ENCODE measurements at regions not wholly inside any gene's neighbourhood (a gene's known extent, or its start where the extent isn't known, plus 50 kb on each side); places are given as distances from the start of the nearest gene placed in this dataset.
A peak's percentile ranks its signal among the peaks of the same experiment; 100 is the strongest.

DNA sequence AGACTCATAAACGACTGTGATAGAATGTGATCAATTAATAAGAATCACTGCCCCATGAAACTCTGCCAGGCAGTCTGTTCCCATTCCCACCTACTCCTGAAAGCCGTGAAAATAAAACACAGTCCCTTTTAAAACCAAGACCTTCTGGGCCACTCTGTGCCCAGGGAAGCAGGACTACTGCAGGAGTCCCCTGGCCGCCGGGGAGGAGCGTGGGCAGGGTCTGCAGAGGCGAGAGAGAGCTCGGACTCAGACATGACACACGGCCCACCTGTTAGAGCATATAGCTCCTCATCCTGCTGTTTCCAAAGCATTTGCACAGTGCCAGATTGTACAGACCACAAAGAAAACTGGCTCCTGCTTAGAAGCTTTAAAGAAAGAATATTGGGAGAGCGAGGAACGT lies 400.5 kb downstream of the SHANK2 start:
- Histone ChIP-seq H3K9me3 (replicated peaks in 1 of 2; ENCODE audit: control insufficient read depth in 2 of 2, insufficient read depth in 1 of 2, low read depth in 1 of 2, low read length in 2 of 2) (no peaks in the 10 kb centered on the region), H3K23ac (ENCODE audit: low read depth, low read length, poor library complexity) (no peak overlapping the region), H2AFZ (ENCODE audit: low read length) (no peak overlapping the region), H3K4me3 (ENCODE audit: low read length in 2 of 2) (no peak overlapping the region), H2BK15ac (ENCODE audit: low read length) (no peak overlapping the region), H3K4me1 (ENCODE audit: control insufficient read depth in 2 of 2, insufficient read depth in 1 of 2, low read depth in 1 of 2, low read length in 2 of 2) (peaks cover 0 to 1% of the 10 kb centered on the region in 2 donors), H2BK120ac (ENCODE audit: low read depth, low read length) (no peak overlapping the region), H3K14ac (ENCODE audit: low read length) (no peak overlapping the region), H2BK12ac (ENCODE audit: low read length) (no peak overlapping the region), H4K91ac (ENCODE audit: low read depth, low read length, poor library complexity) (no peak overlapping the region), H3K4ac (ENCODE audit: low read length) (no peak overlapping the region), H3K36me3 (replicated peaks in 1 of 2; ENCODE audit: control insufficient read depth in 2 of 2, insufficient read depth in 2 of 2, low read length in 2 of 2) (no peaks in the 10 kb centered on the region), H3K9ac (ENCODE audit: low read depth, low read length, poor library complexity) (no peak overlapping the region), H2AK5ac (ENCODE audit: low read depth, low read length) (peak overlapping the region; percentile 25), H3K79me1 (ENCODE audit: low read depth, low read length) (no peaks in the 10 kb centered on the region), H4K8ac (ENCODE audit: low read depth, low read length) (no peak overlapping the region), H3K4me2 (ENCODE audit: insufficient read depth, low read length, poor library complexity, severe bottlenecking) (no peak overlapping the region), H3K18ac (ENCODE audit: low read length) (no peak overlapping the region), H3K27me3 (ENCODE audit: control insufficient read depth in 3 of 3, insufficient read depth in 3 of 3, low read depth in 1 of 3, low read length in 3 of 3) (no peaks in the 10 kb centered on the region), H2BK5ac (ENCODE audit: low read length) (no peak overlapping the region), H3K27ac (replicated peaks; ENCODE audit: low read length) (no peak overlapping the region)
- no CpG with 5 or more reads among the region's 10 CpGs for WGBS, 2 donors (ENCODE audit: extremely low coverage in 2 of 2, insufficient read length in 2 of 2, insufficient replicate concordance in 1 of 2)
- DNase-seq (ENCODE audit: low spot score): no peak

DNA sequence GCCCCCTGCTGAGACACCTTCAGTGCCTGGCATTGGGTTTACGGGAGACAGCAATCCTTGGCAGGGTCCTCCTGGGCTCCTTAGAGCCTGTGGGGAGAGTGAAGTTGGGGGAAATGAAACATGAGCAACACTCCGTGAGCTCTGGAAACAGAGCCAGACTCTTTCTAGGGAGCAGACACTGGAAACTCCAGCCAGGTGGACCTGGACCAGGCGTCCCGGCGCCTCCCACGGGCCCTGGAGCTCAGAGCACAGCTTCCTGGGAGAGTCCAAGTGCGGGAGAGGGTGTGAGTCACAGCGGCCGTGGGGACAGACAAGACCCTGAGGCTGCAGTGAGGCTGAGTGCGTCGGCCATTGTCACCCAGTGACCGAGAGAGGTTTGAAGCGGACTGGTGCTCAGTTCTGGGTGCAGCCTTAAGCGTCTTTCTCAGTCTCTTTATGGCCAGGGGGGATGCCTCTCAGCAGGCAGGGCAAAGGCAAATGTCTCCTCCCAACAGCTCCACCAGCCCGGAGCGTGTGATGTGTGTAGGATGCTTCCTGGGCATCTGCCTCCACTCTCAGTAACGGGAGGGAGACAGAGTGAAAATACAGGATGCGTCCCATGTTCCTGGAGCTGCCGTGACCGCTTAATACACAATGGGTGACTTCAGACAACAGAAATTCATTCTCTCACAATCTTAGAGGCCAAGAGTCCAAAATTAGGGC lies 399.2 kb downstream of the SHANK2 start:
- Histone ChIP-seq H3K9me3 (replicated peaks in 1 of 2; ENCODE audit: control insufficient read depth in 2 of 2, insufficient read depth in 1 of 2, low read depth in 1 of 2, low read length in 2 of 2) (no peaks in the 10 kb centered on the region), H3K4me1 (ENCODE audit: control insufficient read depth in 2 of 2, insufficient read depth in 1 of 2, low read depth in 1 of 2, low read length in 2 of 2) (peaks cover 0 to 1% of the 10 kb centered on the region in 2 donors), H3K27ac (replicated peaks; ENCODE audit: low read length) (no peak overlapping the region), H3K9ac (ENCODE audit: low read depth, low read length, poor library complexity) (no peak overlapping the region), H2BK120ac (ENCODE audit: low read depth, low read length) (peak overlapping the region; percentile 33), H3K23ac (ENCODE audit: low read depth, low read length, poor library complexity) (no peak overlapping the region), H3K4me3 (ENCODE audit: low read length in 2 of 2) (no peak overlapping the region), H4K8ac (ENCODE audit: low read depth, low read length) (peak overlapping the region; percentile 70), H3K4ac (ENCODE audit: low read length) (no peak overlapping the region), H2BK5ac (ENCODE audit: low read length) (peak overlapping the region; percentile 68), H2BK15ac (ENCODE audit: low read length) (peak overlapping the region; percentile 56), H2AFZ (ENCODE audit: low read length) (peak overlapping the region; percentile 59), H3K4me2 (ENCODE audit: insufficient read depth, low read length, poor library complexity, severe bottlenecking) (no peak overlapping the region), H3K27me3 (ENCODE audit: control insufficient read depth in 3 of 3, insufficient read depth in 3 of 3, low read depth in 1 of 3, low read length in 3 of 3) (no peaks in the 10 kb centered on the region), H2BK12ac (ENCODE audit: low read length) (no peak overlapping the region), H2AK5ac (ENCODE audit: low read depth, low read length) (peak overlapping the region; percentile 43), H3K14ac (ENCODE audit: low read length) (peak overlapping the region; percentile 91), H3K18ac (ENCODE audit: low read length) (peak overlapping the region; percentile 74), H4K91ac (ENCODE audit: low read depth, low read length, poor library complexity) (no peak overlapping the region), H3K36me3 (replicated peaks in 1 of 2; ENCODE audit: control insufficient read depth in 2 of 2, insufficient read depth in 2 of 2, low read length in 2 of 2) (no peaks in the 10 kb centered on the region), H3K79me1 (ENCODE audit: low read depth, low read length) (no peaks in the 10 kb centered on the region)
- no peak for DNase-seq (ENCODE audit: low spot score)
- no CpG with 5 or more reads among the region's 20 CpGs for WGBS, 2 donors (ENCODE audit: extremely low coverage in 2 of 2, insufficient read length in 2 of 2, insufficient replicate concordance in 1 of 2)

DNA sequence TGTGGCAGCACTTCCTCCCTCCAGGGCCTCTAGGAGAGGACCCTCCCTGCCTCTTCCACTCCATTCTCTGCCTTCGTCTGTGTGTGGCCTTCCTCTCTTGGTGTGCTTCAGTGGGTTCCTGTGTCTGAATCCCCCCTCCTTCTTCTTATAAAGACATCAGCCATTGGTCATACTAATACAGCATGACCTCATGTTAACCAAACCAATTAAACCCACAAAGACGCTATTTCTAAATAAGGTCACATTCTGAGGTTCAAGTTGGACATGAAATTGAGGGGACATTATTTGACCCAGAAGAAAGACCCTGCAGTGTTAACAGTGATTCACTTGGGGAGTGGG lies 398.6 kb downstream of the SHANK2 start:
- no peak overlapping the region for H3K4ac ChIP-seq (ENCODE audit: low read length)
- DNase-seq (ENCODE audit: low spot score): no peak
- no peak overlapping the region for H3K27ac ChIP-seq (replicated peaks; ENCODE audit: low read length)
- H3K9me3 ChIP-seq (replicated peaks in 1 of 2; ENCODE audit: control insufficient read depth in 2 of 2, insufficient read depth in 1 of 2, low read depth in 1 of 2, low read length in 2 of 2): no peaks in the 10 kb centered on the region
- H3K36me3 ChIP-seq (replicated peaks in 1 of 2; ENCODE audit: control insufficient read depth in 2 of 2, insufficient read depth in 2 of 2, low read length in 2 of 2): no peaks in the 10 kb centered on the region
- no peak overlapping the region for H3K9ac ChIP-seq (ENCODE audit: low read depth, low read length, poor library complexity)
- H3K4me2 ChIP-seq (ENCODE audit: insufficient read depth, low read length, poor library complexity, severe bottlenecking): no peak overlapping the region
- H2AFZ ChIP-seq (ENCODE audit: low read length): peak overlapping the region; percentile 59
- H3K4me3 ChIP-seq (ENCODE audit: low read length in 2 of 2): no peak overlapping the region
- H2BK12ac ChIP-seq (ENCODE audit: low read length): no peak overlapping the region
- H3K23ac ChIP-seq (ENCODE audit: low read depth, low read length, poor library complexity): no peak overlapping the region
- no peaks in the 10 kb centered on the region for H3K27me3 ChIP-seq (ENCODE audit: control insufficient read depth in 3 of 3, insufficient read depth in 3 of 3, low read depth in 1 of 3, low read length in 3 of 3)
- H4K91ac ChIP-seq (ENCODE audit: low read depth, low read length, poor library complexity): no peak overlapping the region
- H3K18ac ChIP-seq (ENCODE audit: low read length): peak overlapping the region; percentile 74
- peak overlapping the region; percentile 56 for H2BK15ac ChIP-seq (ENCODE audit: low read length)
- no peak overlapping the region for H2BK120ac ChIP-seq (ENCODE audit: low read depth, low read length)
- no peak overlapping the region for H4K8ac ChIP-seq (ENCODE audit: low read depth, low read length)
- H3K4me1 ChIP-seq (ENCODE audit: control insufficient read depth in 2 of 2, insufficient read depth in 1 of 2, low read depth in 1 of 2, low read length in 2 of 2): peaks cover 0 to 1% of the 10 kb centered on the region in 2 donors
- no peak overlapping the region for H2BK5ac ChIP-seq (ENCODE audit: low read length)
- H3K14ac ChIP-seq (ENCODE audit: low read length): peak overlapping the region; percentile 15
- peak overlapping the region; percentile 39 for H2AK5ac ChIP-seq (ENCODE audit: low read depth, low read length)
- no CpG with 5 or more reads among the region's 2 CpGs for WGBS, 2 donors (ENCODE audit: extremely low coverage in 2 of 2, insufficient read length in 2 of 2, insufficient replicate concordance in 1 of 2)
- H3K79me1 ChIP-seq (ENCODE audit: low read depth, low read length): no peaks in the 10 kb centered on the region

DNA sequence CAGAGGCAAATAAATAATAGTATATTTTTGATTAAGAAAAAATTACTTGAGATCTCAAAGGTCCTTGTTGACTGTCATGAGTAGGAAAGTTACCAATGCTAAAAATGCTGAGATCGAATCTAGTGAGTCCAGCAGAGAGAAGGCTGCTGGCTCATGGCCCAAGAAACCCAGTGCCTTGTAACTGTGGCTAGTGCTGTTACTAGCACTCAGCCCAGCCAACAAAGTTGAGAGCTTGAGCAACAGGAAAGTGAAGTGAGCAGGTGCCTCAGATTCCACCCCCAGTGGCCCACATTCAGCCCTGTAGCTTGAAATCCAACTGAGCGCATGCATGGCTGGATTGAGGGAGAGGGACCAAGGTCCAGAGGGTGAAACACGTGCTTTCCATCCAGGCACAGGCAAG lies 398.2 kb downstream of the SHANK2 start:
- no peak overlapping the region for H3K14ac ChIP-seq (ENCODE audit: low read length)
- peaks cover 0 to 1% of the 10 kb centered on the region in 2 donors for H3K4me1 ChIP-seq (ENCODE audit: control insufficient read depth in 2 of 2, insufficient read depth in 1 of 2, low read depth in 1 of 2, low read length in 2 of 2)
- WGBS, 2 donors (ENCODE audit: extremely low coverage in 2 of 2, insufficient read length in 2 of 2, insufficient replicate concordance in 1 of 2): no CpG with 5 or more reads among the region's 3 CpGs
- H4K91ac ChIP-seq (ENCODE audit: low read depth, low read length, poor library complexity): peak overlapping the region; percentile 88
- H3K27me3 ChIP-seq (ENCODE audit: control insufficient read depth in 3 of 3, insufficient read depth in 3 of 3, low read depth in 1 of 3, low read length in 3 of 3): no peaks in the 10 kb centered on the region
- H2BK5ac ChIP-seq (ENCODE audit: low read length): no peak overlapping the region
- no peak overlapping the region for H3K4me3 ChIP-seq (ENCODE audit: low read length in 2 of 2)
- no peak overlapping the region for H3K27ac ChIP-seq (replicated peaks; ENCODE audit: low read length)
- H3K36me3 ChIP-seq (replicated peaks in 1 of 2; ENCODE audit: control insufficient read depth in 2 of 2, insufficient read depth in 2 of 2, low read length in 2 of 2): no peaks in the 10 kb centered on the region
- H3K9ac ChIP-seq (ENCODE audit: low read depth, low read length, poor library complexity): no peak overlapping the region
- peak overlapping the region; percentile 0 for H3K18ac ChIP-seq (ENCODE audit: low read length)
- no peak overlapping the region for H3K4ac ChIP-seq (ENCODE audit: low read length)
- no peaks in the 10 kb centered on the region for H3K79me1 ChIP-seq (ENCODE audit: low read depth, low read length)
- H3K4me2 ChIP-seq (ENCODE audit: insufficient read depth, low read length, poor library complexity, severe bottlenecking): no peak overlapping the region
- H2AK5ac ChIP-seq (ENCODE audit: low read depth, low read length): no peak overlapping the region
- no peak overlapping the region for H2AFZ ChIP-seq (ENCODE audit: low read length)
- no peak for DNase-seq (ENCODE audit: low spot score)
- no peak overlapping the region for H3K23ac ChIP-seq (ENCODE audit: low read depth, low read length, poor library complexity)
- H2BK120ac ChIP-seq (ENCODE audit: low read depth, low read length): no peak overlapping the region
- no peaks in the 10 kb centered on the region for H3K9me3 ChIP-seq (replicated peaks in 1 of 2; ENCODE audit: control insufficient read depth in 2 of 2, insufficient read depth in 1 of 2, low read depth in 1 of 2, low read length in 2 of 2)
- H4K8ac ChIP-seq (ENCODE audit: low read depth, low read length): peak overlapping the region; percentile 1
- H2BK15ac ChIP-seq (ENCODE audit: low read length): peak overlapping the region; percentile 42
- no peak overlapping the region for H2BK12ac ChIP-seq (ENCODE audit: low read length)
